ENCODE measurements at regions not wholly inside any gene's neighbourhood (a gene's known extent, or its start where the extent isn't known, plus 50 kb on each side); places are given as distances from the start of the nearest gene placed in this dataset.

- no peak for TF ChIP-seq EP300 (IDR thresholded peaks at IDR 0.05; ENCODE audit: low read depth)
- peak; percentile 29 for TF ChIP-seq POLR2A (IDR thresholded peaks at IDR 0.05)
- peak in 2 of 3 donors; percentile 71 to 81 for TF ChIP-seq POLR2AphosphoS5 (IDR thresholded peaks at IDR 0.05)
These were observed 413.7 kb downstream of the PCNX1 start for GRCh38 chr14:71320734-71321573.

All from transverse colon (tissue), 3 donors.